ENCODE measurements at regions not wholly inside any gene's neighbourhood (a gene's known extent, or its start where the extent isn't known, plus 50 kb on each side); places are given as distances from the start of the nearest gene placed in this dataset.
"Not testable (repeated sequence)": the region's sequence is repeated elsewhere in the genome, so short reads cannot be mapped to it uniquely, and the experiment has no call there.

- TF ChIP-seq CTCF (IDR thresholded peaks at IDR 0.05; ENCODE audit: insufficient read depth, low read depth, low read length, missing control alignments): no peak
- H3K4me3 ChIP-seq (ENCODE audit: low read length): no peak overlapping the region
- no peak for DNase-seq (ENCODE audit: low read depth)
Measured at GRCh38 chr6:67811239-67812037, 823.6 kb upstream of the ADGRB3 start.

GRCh38 chr6:67804808-67805207, 830.3 kb upstream of the ADGRB3 start:
- not testable (repeated sequence) for H3K4me3 ChIP-seq (ENCODE audit: low read length); DNase-seq (ENCODE audit: low read depth)

- no peak overlapping the region for H3K4me3 ChIP-seq (ENCODE audit: low read length)
- no peak for TF ChIP-seq CTCF (IDR thresholded peaks at IDR 0.05; ENCODE audit: insufficient read depth, low read depth, low read length, missing control alignments)
- no peak for DNase-seq (ENCODE audit: low read depth)
Measured at GRCh38 chr6:67802771-67803170, 832.3 kb upstream of the ADGRB3 start.

GRCh38 chr6:67792996-67793395, 842.1 kb upstream of the ADGRB3 start:
- H3K4me3 ChIP-seq (ENCODE audit: low read length): no peak overlapping the region
- no peak for DNase-seq (ENCODE audit: low read depth)
- no peak for TF ChIP-seq CTCF (IDR thresholded peaks at IDR 0.05; ENCODE audit: insufficient read depth, low read depth, low read length, missing control alignments)

GRCh38 chr6:67790569-67790968, 844.5 kb upstream of the ADGRB3 start:
- no peak for DNase-seq (ENCODE audit: low read depth)
- TF ChIP-seq CTCF (IDR thresholded peaks at IDR 0.05; ENCODE audit: insufficient read depth, low read depth, low read length, missing control alignments): no peak
- H3K4me3 ChIP-seq (ENCODE audit: low read length): no peak overlapping the region

- not testable (repeated sequence) for H3K4me3 ChIP-seq (ENCODE audit: low read length); DNase-seq (ENCODE audit: low read depth)
Measured at GRCh38 chr6:67787119-67787518, 848.0 kb upstream of the ADGRB3 start.

- TF ChIP-seq CTCF (IDR thresholded peaks at IDR 0.05; ENCODE audit: insufficient read depth, low read depth, low read length, missing control alignments): no peak
- no peak for DNase-seq (ENCODE audit: low read depth)
Measured at GRCh38 chr6:67779876-67780275, 855.2 kb upstream of the ADGRB3 start.

GRCh38 chr6:67775333-67775732, 859.7 kb upstream of the ADGRB3 start:
- no peak overlapping the region for H3K4me3 ChIP-seq (ENCODE audit: low read length)
- no peak for TF ChIP-seq CTCF (IDR thresholded peaks at IDR 0.05; ENCODE audit: insufficient read depth, low read depth, low read length, missing control alignments)
- DNase-seq (ENCODE audit: low read depth): no peak

More at GRCh38 chr6:67779876-67780275, 855.2 kb upstream of the ADGRB3 start:
- no peak overlapping the region for H3K4me3 ChIP-seq (ENCODE audit: low read length)
